ENCODE measurements at regions not wholly inside any gene's neighbourhood (a gene's known extent, or its start where the extent isn't known, plus 50 kb on each side); places are given as distances from the start of the nearest gene placed in this dataset.

- H3K79me2 ChIP-seq (ENCODE audit: control insufficient read depth, insufficient read depth, low read length), result no peaks in the 10 kb centered on the region
- no peak overlapping the region for H2AFZ ChIP-seq (ENCODE audit: low read depth, low read length)
- ChIA-PET POLR2A (no interaction called here), CTCF (no interaction called here)
- H3K9ac ChIP-seq (replicated peaks; ENCODE audit: extremely low read depth, insufficient read depth, low read length), result no peak overlapping the region
- H4K20me1 ChIP-seq (replicated peaks; ENCODE audit: control insufficient read depth, extremely low read depth, insufficient read depth, low read length), result no peaks in the 10 kb centered on the region
- FAIRE-seq (no peak), DNase-seq (ENCODE audit: low read depth, low spot score) (no peak)
- no peaks in the 10 kb centered on the region for H3K36me3 ChIP-seq (ENCODE audit: control insufficient read depth in 2 of 2, extremely low read depth in 1 of 2, insufficient read depth in 2 of 2, low read length in 2 of 2)
- no peaks in the 10 kb centered on the region for H3K4me1 ChIP-seq (ENCODE audit: control insufficient read depth, extremely low read depth, insufficient read depth, low read length)
- H3K9me3 ChIP-seq (replicated peaks; ENCODE audit: control insufficient read depth, insufficient read depth, low read length), result peaks cover 2% of the 10 kb centered on the region
- dilution Hi-C loops (cut with MboI; ENCODE audit: extremely low pct_ligation_motif_present, low sequenced_read_pairs), result no loop called here
- BruUV-seq (replicated peaks), result no TSS peak
- no peak overlapping the region for H3K27ac ChIP-seq (ENCODE audit: insufficient read depth, low read depth, low read length)
- no peaks in the 10 kb centered on the region for H3K9me1 ChIP-seq (replicated peaks; ENCODE audit: control insufficient read depth, extremely low read depth, insufficient read depth, low read length)
- TF ChIP-seq MYC (IDR thresholded peaks at IDR 0.05; ENCODE audit: low read depth, low read length) (no peak), GATA2 (IDR thresholded peaks at IDR 0.05; ENCODE audit: insufficient read depth, insufficient read length, low read depth, low read length) (no peak), JUN (IDR thresholded peaks at IDR 0.05; ENCODE audit: borderline replicate concordance, insufficient read depth, insufficient read length, low read depth) (no peak), MAX (IDR thresholded peaks at IDR 0.05; ENCODE audit: insufficient read depth, insufficient read length) (no peak), EZH2 (IDR thresholded peaks at IDR 0.05; ENCODE audit: borderline replicate concordance, low read depth, low read length, severe bottlenecking) (no peak), FOS (IDR thresholded peaks at IDR 0.05; ENCODE audit: borderline replicate concordance, insufficient read depth, low read length) (no peak), POLR2A (IDR thresholded peaks at IDR 0.05; ENCODE audit: low read depth, low read length) (no peak)
- H3K4me2 ChIP-seq (ENCODE audit: insufficient read depth, low read length), result no peak overlapping the region
- H3K27me3 ChIP-seq (ENCODE audit: control insufficient read depth in 2 of 2, insufficient read depth in 2 of 2, low read length in 2 of 2), result no peaks in the 10 kb centered on the region
- no peak overlapping the region for H3K4me3 ChIP-seq (replicated peaks in 1 of 3; ENCODE audit: insufficient read depth in 1 of 3, low read depth in 1 of 3, low read length in 3 of 3)
- intact Hi-C loops (cut with micrococcal nuclease), result no loop called here
These were observed 820.2 kb downstream of the TRIB2 start for GRCh38 chr2:13536941-13537340.

GRCh38 chr2:13537771-13538349 is 821.1 kb downstream of the TRIB2 start:
- CTCF ChIA-PET, result no interaction called here

More at GRCh38 chr2:13537771-13538349, 821.1 kb downstream of the TRIB2 start:
- FAIRE-seq, result no peak
- Histone ChIP-seq H2AFZ (ENCODE audit: low read depth, low read length) (no peak overlapping the region), H3K36me3 (ENCODE audit: control insufficient read depth in 2 of 2, extremely low read depth in 1 of 2, insufficient read depth in 2 of 2, low read length in 2 of 2) (no peaks in the 10 kb centered on the region), H3K9ac (replicated peaks; ENCODE audit: extremely low read depth, insufficient read depth, low read length) (no peak overlapping the region), H3K4me1 (ENCODE audit: control insufficient read depth, extremely low read depth, insufficient read depth, low read length) (no peaks in the 10 kb centered on the region), H3K27ac (ENCODE audit: insufficient read depth, low read depth, low read length) (no peak overlapping the region), H3K27me3 (ENCODE audit: control insufficient read depth in 2 of 2, insufficient read depth in 2 of 2, low read length in 2 of 2) (no peaks in the 10 kb centered on the region), H4K20me1 (replicated peaks; ENCODE audit: control insufficient read depth, extremely low read depth, insufficient read depth, low read length) (no peaks in the 10 kb centered on the region), H3K4me2 (ENCODE audit: insufficient read depth, low read length) (no peak overlapping the region), H3K9me3 (replicated peaks; ENCODE audit: control insufficient read depth, insufficient read depth, low read length) (peaks cover 2% of the 10 kb centered on the region), H3K9me1 (replicated peaks; ENCODE audit: control insufficient read depth, extremely low read depth, insufficient read depth, low read length) (no peaks in the 10 kb centered on the region), H3K79me2 (ENCODE audit: control insufficient read depth, insufficient read depth, low read length) (no peaks in the 10 kb centered on the region), H3K4me3 (replicated peaks in 1 of 3; ENCODE audit: insufficient read depth in 1 of 3, low read depth in 1 of 3, low read length in 3 of 3) (no peak overlapping the region)
- BruUV-seq (replicated peaks), result no TSS peak
- dilution Hi-C loops (cut with MboI; ENCODE audit: extremely low pct_ligation_motif_present, low sequenced_read_pairs) (no loop called here), intact Hi-C loops (cut with micrococcal nuclease) (no loop called here)
- no peak for DNase-seq (ENCODE audit: low read depth, low spot score)
- TF ChIP-seq CTCF (IDR thresholded peaks at IDR 0.05; ENCODE audit: extremely low read depth in 1 of 2, insufficient read depth in 1 of 2, low read depth in 1 of 2, low read length in 2 of 2) (no peak), JUN (IDR thresholded peaks at IDR 0.05; ENCODE audit: borderline replicate concordance, insufficient read depth, insufficient read length, low read depth) (no peak), MAX (IDR thresholded peaks at IDR 0.05; ENCODE audit: insufficient read depth, insufficient read length) (no peak)
- POLR2A ChIA-PET, result no interaction called here

All from endothelial cell of umbilical vein (primary cell).